Trophoblast cell (in vitro differentiated cells and primary cell): ENCODE measurements at regions not wholly inside any gene's neighbourhood (a gene's known extent, or its start where the extent isn't known, plus 50 kb on each side); places are given as distances from the start of the nearest gene placed in this dataset.

Experiments
- DNase-seq, 2 donors: peaks; one replicate each; pipeline ENCODE4 v3.0.0-alpha.2; 2016
- H2AFZ ChIP-seq: 2 replicates; pipeline ENCODE4 v1.6.1; 2013; ENCODE audit warnings: low read length, moderate library complexity, mild to moderate bottlenecking; ENCODE audit not compliant: insufficient read depth, poor library complexity
- H2AK5ac ChIP-seq: 2 replicates; pipeline ENCODE4 v1.6.1; 2013; ENCODE audit warnings: mild to moderate bottlenecking, low read length
- H2BK120ac ChIP-seq: 2 replicates; pipeline ENCODE4 v1.6.1; 2013; ENCODE audit warnings: low read length, mild to moderate bottlenecking, moderate library complexity; ENCODE audit not compliant: insufficient read depth, poor library complexity
- H2BK12ac ChIP-seq: 2 replicates; pipeline ENCODE4 v1.6.1; 2013; ENCODE audit warnings: mild to moderate bottlenecking, low read length, moderate library complexity
- H2BK5ac ChIP-seq: 2 replicates; pipeline ENCODE4 v1.6.1; 2013; ENCODE audit warnings: low read length, low read depth, moderate library complexity, mild to moderate bottlenecking; ENCODE audit not compliant: poor library complexity
- H3K14ac ChIP-seq: 2 replicates; pipeline ENCODE4 v1.6.1; 2013; ENCODE audit warnings: mild to moderate bottlenecking, low read length
- H3K18ac ChIP-seq: 2 replicates; pipeline ENCODE4 v1.6.1; 2013; ENCODE audit warnings: mild to moderate bottlenecking, low read length
- H3K23ac ChIP-seq: 2 replicates; pipeline ENCODE4 v1.6.1; 2013; ENCODE audit warnings: low read length
- H3K27ac ChIP-seq: 2 replicates; pipeline ENCODE4 v1.5.1; 2013; ENCODE audit warnings: low read depth, mild to moderate bottlenecking, inconsistent platforms, low read length, moderate library complexity
- H3K27me3 ChIP-seq: 2 replicates; pipeline ENCODE4 v1.6.1; 2013; ENCODE audit warnings: inconsistent platforms, mild to moderate bottlenecking, low read length, moderate library complexity; ENCODE audit not compliant: insufficient read depth
- H3K36me3 ChIP-seq, 2 experiments: 1 replicate in 1 of 2; 2 replicates in 1 of 2; pipeline ENCODE4 v1.6.1; 2013; ENCODE audit warnings: low read length in 2 of 2, mild to moderate bottlenecking in 2 of 2, moderate library complexity in 1 of 2; ENCODE audit not compliant: insufficient read depth in 2 of 2, control insufficient read depth in 1 of 2
- H3K4ac ChIP-seq: 2 replicates; pipeline ENCODE4 v1.6.1; 2013; ENCODE audit warnings: low read depth, mild to moderate bottlenecking, low read length, moderate library complexity
- H3K4me1 ChIP-seq, 2 experiments: 1 replicate in 1 of 2; 2 replicates in 1 of 2; pipeline ENCODE4 v1.6.1; 2013; ENCODE audit warnings: low read length in 2 of 2, mild to moderate bottlenecking in 2 of 2, moderate library complexity in 1 of 2; ENCODE audit not compliant: insufficient read depth in 2 of 2, control insufficient read depth in 1 of 2
- H3K4me2 ChIP-seq: 2 replicates; pipeline ENCODE4 v1.6.1; 2013; ENCODE audit warnings: inconsistent platforms, mild to moderate bottlenecking, low read length, moderate library complexity
- H3K4me3 ChIP-seq: 2 replicates; pipeline ENCODE4 v1.5.1; 2013; ENCODE audit warnings: mild to moderate bottlenecking, low read depth, low read length, inconsistent platforms
- H3K79me1 ChIP-seq: one replicate; pipeline ENCODE4 v1.6.1; 2013; ENCODE audit warnings: low read length
- H3K79me2 ChIP-seq: 2 replicates; pipeline ENCODE4 v1.6.1; 2013; ENCODE audit warnings: low read length, mild to moderate bottlenecking; ENCODE audit not compliant: control insufficient read depth, insufficient read depth, poor library complexity
- H3K9ac ChIP-seq: 2 replicates; pipeline ENCODE4 v1.6.1; 2013; ENCODE audit warnings: mild to moderate bottlenecking, low read length
- H3K9me3 ChIP-seq: 2 replicates; pipeline ENCODE4 v1.6.1; 2013; ENCODE audit warnings: low read depth, mild to moderate bottlenecking, control low read depth, inconsistent platforms, low read length; ENCODE audit not compliant: insufficient read depth
- H4K12ac ChIP-seq: 2 replicates; pipeline ENCODE4 v1.6.1; 2013; ENCODE audit warnings: low read depth, mild to moderate bottlenecking, low read length, moderate library complexity
- H4K8ac ChIP-seq: 2 replicates; pipeline ENCODE4 v1.6.1; 2013; ENCODE audit warnings: low read depth, mild to moderate bottlenecking, low read length, moderate library complexity
- H4K91ac ChIP-seq: one replicate; pipeline ENCODE4 v1.6.1; 2013; ENCODE audit warnings: low read depth, mild to moderate bottlenecking, low read length, moderate library complexity
- WGBS: extraction: QIAGEN DNeasy Blood & Tissue Kit; methylation state at CpG from one replicate; pipeline ENCODE4 v1.1.7; 2013; ENCODE audit warnings: missing lambda C conversion rate; ENCODE audit not compliant: insufficient read length, insufficient coverage; ENCODE audit errors: extremely low coverage; 5-methylcytosine and 5-hydroxymethylcytosine counted together

DNA sequence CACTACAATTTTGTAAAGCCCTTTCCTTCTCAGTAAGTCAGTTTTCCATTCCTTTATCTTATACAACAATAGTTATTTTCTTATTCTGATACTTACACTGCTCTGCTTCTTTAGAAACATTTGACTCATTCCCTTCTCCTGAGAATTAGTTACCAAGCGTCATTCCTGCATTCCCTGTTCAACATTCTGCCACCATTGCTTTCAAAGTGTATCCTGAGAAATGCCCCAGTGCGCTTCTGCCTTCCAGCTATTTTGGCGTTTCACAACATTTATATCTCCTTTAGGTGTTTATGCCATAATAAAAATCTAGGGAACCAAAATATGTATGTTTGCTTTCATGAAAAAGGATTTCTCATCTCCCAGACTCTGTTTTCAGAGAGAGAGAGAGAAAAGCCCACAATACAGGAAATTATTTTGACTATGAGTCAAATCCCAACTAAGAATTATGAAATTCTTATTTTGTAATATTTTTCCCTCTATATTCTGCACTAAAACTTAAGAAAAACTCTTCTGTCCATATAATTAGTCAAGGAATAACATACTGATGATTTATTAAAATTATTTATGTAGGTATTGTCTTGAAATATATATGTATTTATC lies 118.2 kb upstream of the RAP2B start:
- H2BK5ac ChIP-seq, result no peak overlapping the region
- H2AK5ac ChIP-seq, result no peak overlapping the region
- no peak overlapping the region for H3K23ac ChIP-seq
- no peak overlapping the region for H3K14ac ChIP-seq
- H3K18ac ChIP-seq, result no peak overlapping the region
- no peak overlapping the region for H4K91ac ChIP-seq
- no peaks in the 10 kb centered on the region for H3K4me1 ChIP-seq
- no peaks in the 10 kb centered on the region for H3K79me2 ChIP-seq
- no peak overlapping the region for H4K12ac ChIP-seq
- H3K4me2 ChIP-seq, result no peak overlapping the region
- H3K27ac ChIP-seq, result no peak overlapping the region
- H3K4ac ChIP-seq, result no peak overlapping the region
- no peaks in the 10 kb centered on the region for H3K27me3 ChIP-seq
- H2BK12ac ChIP-seq, result no peak overlapping the region
- no peaks in the 10 kb centered on the region for H3K36me3 ChIP-seq
- no peak overlapping the region for H2BK120ac ChIP-seq
- no peak overlapping the region for H3K4me3 ChIP-seq
- no peak overlapping the region for H4K8ac ChIP-seq
- H3K79me1 ChIP-seq, result no peaks in the 10 kb centered on the region
- no CpG with 5 or more reads among the region's 3 CpGs for WGBS
- H3K9ac ChIP-seq, result no peak overlapping the region
- H2AFZ ChIP-seq, result no peak overlapping the region
- DNase-seq, result peak; percentile 87 to 97
- H3K9me3 ChIP-seq, result no peaks in the 10 kb centered on the region

DNA sequence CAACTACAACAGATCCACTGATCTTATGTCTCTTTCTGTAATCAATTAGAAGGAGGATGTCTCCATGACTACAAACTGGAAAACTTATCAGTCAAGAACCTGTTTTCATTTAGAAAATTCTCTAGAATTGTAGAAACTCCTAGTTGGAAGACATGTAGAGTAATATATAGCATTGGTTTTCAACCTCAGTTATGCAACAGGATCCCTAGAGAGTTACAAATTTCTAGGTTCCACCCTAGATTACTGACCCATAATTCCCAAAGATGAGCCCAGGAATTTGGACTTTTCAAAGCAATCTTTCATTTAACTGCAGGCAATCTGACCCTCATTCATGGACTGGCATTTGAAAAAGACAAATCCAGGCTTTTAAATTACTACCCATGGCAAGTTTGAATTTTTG lies 116.9 kb upstream of the RAP2B start:
- H3K9me3 ChIP-seq, result no peaks in the 10 kb centered on the region
- H3K4me1 ChIP-seq, result no peaks in the 10 kb centered on the region
- H2BK12ac ChIP-seq, result no peak overlapping the region
- H3K9ac ChIP-seq, result no peak overlapping the region
- no peaks in the 10 kb centered on the region for H3K27me3 ChIP-seq
- no peak overlapping the region for H2BK120ac ChIP-seq
- no peak overlapping the region for H3K27ac ChIP-seq
- no peak overlapping the region for H3K4ac ChIP-seq
- no peaks in the 10 kb centered on the region for H3K79me1 ChIP-seq
- no peak overlapping the region for H2BK5ac ChIP-seq
- H4K8ac ChIP-seq, result no peak overlapping the region
- H3K79me2 ChIP-seq, result no peaks in the 10 kb centered on the region
- no peak overlapping the region for H4K12ac ChIP-seq
- H3K14ac ChIP-seq, result no peak overlapping the region
- no peak overlapping the region for H3K23ac ChIP-seq
- H2AFZ ChIP-seq, result no peak overlapping the region
- no peaks in the 10 kb centered on the region for H3K36me3 ChIP-seq
- H3K4me3 ChIP-seq, result no peak overlapping the region
- DNase-seq, result no peak
- no peak overlapping the region for H3K4me2 ChIP-seq
- no peak overlapping the region for H2AK5ac ChIP-seq
- no peak overlapping the region for H3K18ac ChIP-seq
- no peak overlapping the region for H4K91ac ChIP-seq

DNA sequence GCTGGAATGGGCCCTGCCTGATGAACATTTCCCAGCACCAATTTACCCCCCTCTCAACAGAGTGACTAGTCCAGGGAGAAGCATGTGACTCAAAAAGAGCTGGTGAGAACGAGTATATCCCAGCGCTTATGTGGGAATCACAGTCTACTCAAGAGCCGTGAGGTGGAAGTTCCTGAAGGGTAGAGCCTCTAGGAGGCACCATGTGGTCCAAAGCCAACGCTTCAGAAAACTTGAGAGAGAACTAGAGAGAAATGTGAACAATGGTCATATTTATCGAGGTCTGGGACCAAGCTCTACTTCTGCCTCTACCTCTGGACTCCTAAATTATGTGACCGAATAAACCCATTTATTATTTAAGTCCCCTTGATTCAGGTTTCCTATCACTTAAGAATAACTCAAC lies 111.0 kb upstream of the RAP2B start:
- Histone ChIP-seq H3K4me3 (no peak overlapping the region), H3K36me3 (no peaks in the 10 kb centered on the region)

DNA sequence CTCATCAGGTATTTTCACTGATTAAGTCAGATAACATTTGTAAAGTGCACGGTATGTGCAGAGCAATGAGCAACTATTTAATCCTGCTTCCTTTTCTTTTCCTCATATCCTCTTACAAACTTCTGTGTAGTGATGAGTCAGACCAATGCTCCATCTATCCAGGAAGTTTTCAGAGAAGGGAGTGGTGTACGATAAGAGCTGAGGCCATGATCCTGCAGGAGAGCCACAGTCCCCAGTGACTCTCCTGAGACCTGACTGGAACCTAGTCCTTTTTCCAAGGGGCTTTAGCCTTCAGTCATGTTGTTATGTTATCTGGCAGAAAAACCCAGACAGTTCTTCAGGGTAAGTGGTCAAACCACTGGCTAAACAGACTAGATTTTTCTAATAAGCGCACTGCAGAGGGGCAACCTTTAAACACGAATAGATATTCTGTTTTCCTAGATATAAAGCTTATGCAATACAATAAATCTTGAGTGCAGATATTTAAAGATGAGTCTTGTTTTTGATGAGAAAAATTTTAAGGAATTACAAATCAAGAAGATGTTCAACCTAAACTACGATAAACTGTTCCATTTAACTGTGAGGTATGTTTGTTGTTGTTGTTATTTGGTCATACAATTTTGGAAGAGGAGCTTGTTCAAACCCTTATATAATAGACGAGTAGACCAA lies 110.5 kb upstream of the RAP2B start:
- Histone ChIP-seq H2BK5ac (peak overlapping the region; percentile 4), H3K9me3 (no peaks in the 10 kb centered on the region), H3K4me1 (peaks cover 3 to 7% of the 10 kb centered on the region in 2 experiments), H2AFZ (no peak overlapping the region), H3K36me3 (no peaks in the 10 kb centered on the region), H4K8ac (no peak overlapping the region), H4K12ac (no peak overlapping the region), H2AK5ac (no peak overlapping the region), H3K23ac (no peak overlapping the region), H4K91ac (peak overlapping the region; percentile 8), H3K27ac (peak overlapping the region; percentile 90), H3K18ac (no peak overlapping the region), H3K4ac (no peak overlapping the region), H3K79me1 (peaks cover 12% of the 10 kb centered on the region), H3K27me3 (no peaks in the 10 kb centered on the region), H3K79me2 (no peaks in the 10 kb centered on the region), H3K4me3 (no peak overlapping the region), H3K14ac (no peak overlapping the region), H2BK12ac (peak overlapping the region; percentile 13), H2BK120ac (peak overlapping the region; percentile 75), H3K4me2 (no peak overlapping the region), H3K9ac (no peak overlapping the region)
- DNase-seq, result peak; percentile 61 to 70
- no CpG with 5 or more reads among the region's 6 CpGs for WGBS

More for the DNA sequence above, 111.0 kb upstream of the RAP2B start:
- H2AK5ac ChIP-seq, result peak overlapping the region; percentile 68
- peak overlapping the region; percentile 83 for H2BK120ac ChIP-seq
- no peaks in the 10 kb centered on the region for H3K79me2 ChIP-seq
- peak overlapping the region; percentile 97 for H2BK12ac ChIP-seq
- peak overlapping the region; percentile 71 for H2AFZ ChIP-seq
- H3K9ac ChIP-seq, result no peak overlapping the region
- peak overlapping the region; percentile 82 for H4K8ac ChIP-seq
- H2BK5ac ChIP-seq, result peak overlapping the region; percentile 81
- H3K79me1 ChIP-seq, result peaks cover 12% of the 10 kb centered on the region
- DNase-seq, result no peak
- H3K4me2 ChIP-seq, result no peak overlapping the region
- H3K23ac ChIP-seq, result no peak overlapping the region
- peak overlapping the region; percentile 40 for H3K4ac ChIP-seq
- no peaks in the 10 kb centered on the region for H3K9me3 ChIP-seq
- WGBS, result no CpG with 5 or more reads among the region's 6 CpGs
- H3K14ac ChIP-seq, result peak overlapping the region; percentile 73
- peak overlapping the region; percentile 90 for H4K91ac ChIP-seq
- no peaks in the 10 kb centered on the region for H3K27me3 ChIP-seq
- peak overlapping the region; percentile 18 for H4K12ac ChIP-seq
- peaks cover 3 to 7% of the 10 kb centered on the region in 2 experiments for H3K4me1 ChIP-seq
- peak overlapping the region; percentile 76 for H3K27ac ChIP-seq
- peak overlapping the region; percentile 61 for H3K18ac ChIP-seq
